GM13977 (cell line): ENCODE measurements at regions not wholly inside any gene's neighbourhood (a gene's known extent, or its start where the extent isn't known, plus 50 kb on each side); places are given as distances from the start of the nearest gene placed in this dataset.

Source experiments
- DNase-seq: peaks from one replicate; pipeline ENCODE4 v3.0.0; 2012; ENCODE audit warnings: low spot score
- CTCF ChIP-seq: IDR thresholded peaks from 2 replicates; pipeline ENCODE4 v1.5.1; 2012; ENCODE audit warnings: mild to moderate bottlenecking, control low read depth; ENCODE audit not compliant: insufficient read depth; ENCODE audit errors: extremely low read depth, missing control alignments
- in situ Hi-C: fragments of 300-500 bp; cut with MboI; formaldehyde crosslinking; loops from one replicate; pipeline ENCODE4 v1.12.0; 2022; ENCODE audit warnings: low sequenced_read_pairs, low pct_unique_long_range_greater_than_20kb, mixed read lengths, inconsistent platforms; ENCODE audit not compliant: unreplicated experiment

DNA sequence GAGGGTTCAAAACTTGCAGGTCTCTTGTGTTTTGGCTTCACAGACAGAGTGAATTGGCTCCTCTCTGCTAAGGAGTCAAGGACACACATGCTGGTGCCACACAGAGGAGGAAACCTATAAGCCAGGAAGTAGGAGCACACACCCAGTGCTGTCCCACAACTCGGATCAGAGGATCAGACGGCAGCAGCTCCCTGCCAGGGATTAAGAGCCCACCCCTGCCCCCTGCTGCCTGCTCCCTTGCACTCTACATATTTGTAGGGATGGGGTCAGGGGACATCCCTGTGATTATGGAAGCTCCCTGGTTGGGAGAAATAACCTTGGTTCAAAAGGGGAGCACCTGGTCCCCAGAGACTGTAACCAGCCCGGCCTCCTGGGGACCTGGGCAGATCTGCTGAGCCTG lies 77.5 kb upstream of the CLDN10 start:
- no peak for DNase-seq
- in situ Hi-C loops, result loop anchor here (10.0 kb wide), 1 partner anchor 70 kb away; no protein-coding TSS in a partner anchor
- no peak for TF ChIP-seq CTCF

DNA sequence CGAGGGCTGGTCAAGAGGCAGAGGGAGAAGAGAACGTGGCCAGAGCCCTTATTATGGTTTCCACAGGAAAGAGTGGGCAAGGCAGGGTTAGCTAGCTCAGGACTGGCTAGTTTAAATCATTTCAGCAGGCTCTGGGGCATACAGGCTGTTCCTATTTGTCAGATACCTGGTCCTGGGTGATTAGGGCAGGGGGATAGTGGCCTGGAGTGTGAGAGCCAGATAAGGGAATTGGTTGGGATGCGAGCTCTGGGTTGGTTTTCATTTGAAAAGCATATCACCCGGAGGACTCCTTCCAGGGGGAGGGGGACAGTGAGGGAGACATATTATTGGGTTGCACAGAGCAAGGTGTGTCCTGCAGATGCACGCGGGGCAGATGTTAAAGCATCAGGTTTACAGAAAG lies 75.3 kb upstream of the CLDN10 start:
- in situ Hi-C loops, result loop anchor here (10.0 kb wide), 1 partner anchor 72 kb away; no protein-coding TSS in a partner anchor
- no peak for DNase-seq
- TF ChIP-seq CTCF, result no peak

DNA sequence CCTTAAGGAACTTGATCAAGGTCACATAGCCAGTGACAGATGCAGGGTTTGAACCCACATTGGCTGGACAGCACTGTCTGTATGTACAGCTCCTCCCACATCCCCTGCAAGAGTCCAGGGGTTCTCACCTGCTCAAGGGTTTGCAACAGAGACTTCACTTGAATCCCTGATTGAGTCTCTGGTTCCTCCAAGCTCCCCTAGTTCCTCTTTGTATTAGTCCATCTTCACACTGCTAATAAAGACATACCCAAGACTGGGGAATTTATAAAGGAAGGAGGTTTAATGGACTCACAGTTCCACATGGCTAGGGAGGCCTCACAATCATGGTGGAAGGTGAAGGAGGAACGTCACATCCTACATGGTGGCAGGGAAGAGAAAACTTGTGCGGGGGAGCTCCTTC lies 72.8 kb upstream of the CLDN10 start:
- TF ChIP-seq CTCF, result no peak
- in situ Hi-C loops, result loop anchor here (10.0 kb wide), 1 partner anchor 75 kb away; no protein-coding TSS in a partner anchor
- no peak for DNase-seq

DNA sequence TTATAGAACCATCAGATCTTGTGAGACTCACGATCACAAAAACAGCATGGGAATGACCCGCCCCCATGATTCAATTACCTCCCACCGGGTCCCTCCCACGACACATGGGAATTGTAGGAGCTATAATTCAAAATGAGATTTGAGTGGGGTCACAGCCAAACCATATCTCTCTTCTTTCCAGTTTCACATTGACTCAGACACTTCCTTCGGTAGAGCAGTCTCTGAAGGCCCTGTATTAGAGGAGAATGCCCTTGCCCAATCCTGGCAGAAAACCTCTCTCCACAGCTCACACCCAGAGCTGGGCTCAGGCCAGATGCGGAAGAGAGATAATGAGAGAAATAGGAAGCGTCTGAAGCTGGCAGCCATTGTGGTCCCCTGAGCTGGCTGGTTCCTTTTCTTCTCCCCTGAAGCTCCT lies 72.4 kb upstream of the CLDN10 start:
- TF ChIP-seq CTCF, result no peak
- in situ Hi-C loops, result no loop called here
- no peak for DNase-seq

GRCh38 chr13:95480791-95481780 lies 71.4 kb upstream of the CLDN10 start:
- DNase-seq, result no peak
- no peak for TF ChIP-seq CTCF
- in situ Hi-C loops, result no loop called here

DNA sequence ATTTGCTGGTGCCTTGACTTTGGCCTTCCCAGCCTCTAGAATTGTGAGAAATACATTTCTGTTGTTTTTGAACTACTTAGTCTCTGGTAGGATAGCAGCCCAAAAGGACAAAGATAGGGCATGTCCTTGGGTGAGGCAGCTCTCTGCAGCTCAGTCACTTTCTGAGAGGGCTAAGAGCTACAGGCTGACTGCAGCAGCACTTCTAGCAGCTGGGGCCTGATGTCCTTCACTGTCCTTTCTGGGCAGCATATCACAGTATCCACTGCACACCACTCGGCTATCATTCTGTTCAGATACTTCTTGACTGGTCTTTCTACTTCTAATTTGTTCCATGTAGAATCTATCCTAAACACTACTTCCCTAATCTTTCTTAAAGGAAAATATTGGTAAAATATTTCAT lies 68.5 kb upstream of the CLDN10 start:
- no peak for TF ChIP-seq CTCF
- in situ Hi-C loops, result no loop called here
- DNase-seq, result no peak
